ENCODE measurements at regions not wholly inside any gene's neighbourhood (a gene's known extent, or its start where the extent isn't known, plus 50 kb on each side); places are given as distances from the start of the nearest gene placed in this dataset.

DNA sequence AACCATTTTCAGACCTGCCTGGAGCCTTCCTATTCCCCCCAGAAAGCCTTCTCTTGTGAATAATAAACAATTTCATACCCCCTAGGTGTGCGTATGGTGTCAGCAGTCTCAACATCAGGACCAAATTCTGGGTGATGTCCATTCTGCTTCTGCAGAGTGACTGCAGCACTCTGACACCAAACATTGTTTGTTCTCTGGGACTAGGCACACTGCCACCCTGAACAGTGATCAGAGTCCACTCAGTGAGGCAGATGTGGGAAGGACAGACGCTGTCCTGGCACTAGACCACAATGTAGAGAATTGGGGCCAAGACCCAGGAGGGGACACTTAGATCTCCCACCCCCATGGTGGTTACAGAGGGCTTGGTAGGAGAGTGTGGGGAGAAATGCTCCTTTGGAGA lies 175.1 kb downstream of the BACH1 start:
- H3K27ac ChIP-seq (ENCODE audit: insufficient read length, low read depth, low read length), result no peak overlapping the region
- no peaks in the 10 kb centered on the region for H4K20me1 ChIP-seq (ENCODE audit: control insufficient read depth, insufficient read depth, insufficient read length)
- Mint-ChIP-seq H3K36me3 (ENCODE audit: insufficient read depth in 1 of 3, low read depth in 3 of 3) (no peaks in the 10 kb centered on the region; a peak in 1 of 7 replicates), H3K4me3 (no peak overlapping the region), H3K9me3 (no peaks in the 10 kb centered on the region), H3K4me1 (peaks cover 4 to 5% of the 10 kb centered on the region in 2 experiments), H3K27me3 (ENCODE audit: low read depth) (0 out of 2 replicates have a peak, but pooled peaks cover 2% of the 10 kb centered on the region), H3K27ac (peak overlapping the region in 1 of 3 experiments; percentile 66; a peak in 1 of 7 replicates)
- H4K5ac ChIP-seq (ENCODE audit: insufficient read length, low read depth, low read length), result no peak overlapping the region
- no peak overlapping the region for H4K91ac ChIP-seq (ENCODE audit: insufficient read length, low read depth, low read length)
- H4K8ac ChIP-seq (replicated peaks; ENCODE audit: insufficient read length, low read depth, low read length), result no peak overlapping the region
- no peak overlapping the region for H2BK12ac ChIP-seq (ENCODE audit: insufficient read length, low read depth, low read length)
- H3T11ph ChIP-seq (ENCODE audit: low read length), result no peak overlapping the region
- no peaks in the 10 kb centered on the region for H3K23me2 ChIP-seq (ENCODE audit: insufficient read length, low read depth, low read length, poor library complexity, severe bottlenecking)
- no peak overlapping the region for H2BK15ac ChIP-seq (ENCODE audit: low read depth, low read length)
- WGBS (ENCODE audit: extremely low coverage, insufficient read length, low lambda C conversion rate), result no CpG with 5 or more reads among the region's 2 CpGs
- no peaks in the 10 kb centered on the region for H3K79me1 ChIP-seq (ENCODE audit: insufficient read depth, low read depth, low read length, poor library complexity, severe bottlenecking)
- H3K4me1 ChIP-seq (ENCODE audit: insufficient read depth, low read length), result no peaks in the 10 kb centered on the region
- H2AK5ac ChIP-seq (ENCODE audit: insufficient read length, low read length), result no peak overlapping the region
- H3K23ac ChIP-seq (ENCODE audit: insufficient read length, low read depth, low read length), result no peak overlapping the region
- no peak overlapping the region for H3K18ac ChIP-seq (ENCODE audit: insufficient read length, low read depth, low read length)
- no peak overlapping the region for H2BK120ac ChIP-seq (ENCODE audit: low read depth, low read length, poor library complexity, severe bottlenecking)
- H3K4me2 ChIP-seq (ENCODE audit: insufficient read depth, insufficient read length, low read length), result no peak overlapping the region
- H3K4ac ChIP-seq (ENCODE audit: low read depth, low read length), result no peak overlapping the region
- no peak overlapping the region for H3K14ac ChIP-seq (ENCODE audit: insufficient read depth, low read length)
- no peak overlapping the region for H3K56ac ChIP-seq (ENCODE audit: insufficient read length, low read depth, low read length)
- no peaks in the 10 kb centered on the region for H3K79me2 ChIP-seq (ENCODE audit: insufficient read depth, low read length)
- H2BK20ac ChIP-seq (ENCODE audit: low read depth, low read length, poor library complexity, severe bottlenecking), result no peak overlapping the region
- H2BK5ac ChIP-seq (ENCODE audit: insufficient read length, low read length), result no peak overlapping the region
- no peak overlapping the region for H2AFZ ChIP-seq (ENCODE audit: low read length)
- no peak overlapping the region for H3K9ac ChIP-seq (ENCODE audit: extremely low read depth, insufficient read length, low read length)
- no peaks in the 10 kb centered on the region for H3K9me3 ChIP-seq (ENCODE audit: control insufficient read depth, low read depth, low read length)
- no peak for DNase-seq
- no peaks in the 10 kb centered on the region for H3K27me3 ChIP-seq (ENCODE audit: insufficient read depth, low read length)
- no peak for TF ChIP-seq CTCF (conservative IDR thresholded peaks at IDR 0.05)
